ENCODE measurements at regions not wholly inside any gene's neighbourhood (a gene's known extent, or its start where the extent isn't known, plus 50 kb on each side); places are given as distances from the start of the nearest gene placed in this dataset.

- DNase-seq (ENCODE audit: low spot score): no peak
Observed at GRCh38 chr12:66962290-66962689, 283.4 kb upstream of the GRIP1 start.

- no peak for DNase-seq (ENCODE audit: low spot score)
Observed at GRCh38 chr12:66963901-66964300, 285.0 kb upstream of the GRIP1 start.

- no peak for DNase-seq (ENCODE audit: low spot score)
Observed at GRCh38 chr12:66964629-66965028, 285.8 kb upstream of the GRIP1 start.

GRCh38 chr12:66965621-66966020 is 286.7 kb upstream of the GRIP1 start:
- DNase-seq (ENCODE audit: low spot score): no peak

GRCh38 chr12:66971816-66972215 is 292.9 kb upstream of the GRIP1 start:
- DNase-seq (ENCODE audit: low spot score): no peak

- no peak for DNase-seq (ENCODE audit: low spot score)
Observed at GRCh38 chr12:66976526-66976925, 292.6 kb upstream of the CAND1 start.

- DNase-seq (ENCODE audit: low spot score): no peak
Observed at GRCh38 chr12:66978802-66979201, 290.4 kb upstream of the CAND1 start.

GRCh38 chr12:66979251-66979650 is 289.9 kb upstream of the CAND1 start:
- no peak for DNase-seq (ENCODE audit: low spot score)

GRCh38 chr12:66984077-66984476 is 285.1 kb upstream of the CAND1 start:
- no peak for DNase-seq (ENCODE audit: low spot score)

- DNase-seq (ENCODE audit: low spot score): no peak
Observed at GRCh38 chr12:66984962-66985361, 284.2 kb upstream of the CAND1 start.

GRCh38 chr12:66999141-66999540 is 270.0 kb upstream of the CAND1 start:
- DNase-seq (ENCODE audit: low spot score): no peak

GRCh38 chr12:67001251-67001650 is 267.9 kb upstream of the CAND1 start:
- no peak for DNase-seq (ENCODE audit: low spot score)

GRCh38 chr12:67002720-67003119 is 266.4 kb upstream of the CAND1 start:
- no peak for DNase-seq (ENCODE audit: low spot score)

- no peak for DNase-seq (ENCODE audit: low spot score)
Observed at GRCh38 chr12:67006610-67007009, 262.5 kb upstream of the CAND1 start.

GRCh38 chr12:67014642-67015041 is 254.5 kb upstream of the CAND1 start:
- DNase-seq (ENCODE audit: low spot score): no peak

- DNase-seq (ENCODE audit: low spot score): no peak
Observed at GRCh38 chr12:67018105-67018504, 251.1 kb upstream of the CAND1 start.

- DNase-seq (ENCODE audit: low spot score): no peak
Observed at GRCh38 chr12:67019070-67019469, 250.1 kb upstream of the CAND1 start.

GRCh38 chr12:67025543-67026114 is 243.5 kb upstream of the CAND1 start:
- no peak for DNase-seq (ENCODE audit: low spot score)

- DNase-seq (ENCODE audit: low spot score): no peak
Observed at GRCh38 chr12:67026487-67027246, 242.5 kb upstream of the CAND1 start.

- no peak for DNase-seq (ENCODE audit: low spot score)
Observed at GRCh38 chr12:67028529-67028928, 240.6 kb upstream of the CAND1 start.

GRCh38 chr12:67034110-67034879 is 234.9 kb upstream of the CAND1 start:
- no peak for DNase-seq (ENCODE audit: low spot score)

- DNase-seq (ENCODE audit: low spot score): no peak
Observed at GRCh38 chr12:67035121-67035520, 234.0 kb upstream of the CAND1 start.

GRCh38 chr12:67038486-67038885 is 230.7 kb upstream of the CAND1 start:
- DNase-seq (ENCODE audit: low spot score): no peak

All from putamen (tissue), 1 donor.